G401.6 (cell line): ENCODE measurements at regions not wholly inside any gene's neighbourhood (a gene's known extent, or its start where the extent isn't known, plus 50 kb on each side); places are given as distances from the start of the nearest gene placed in this dataset.
"Not testable (repeated sequence)": the region's sequence is repeated elsewhere in the genome, so short reads cannot be mapped to it uniquely, and the experiment has no call there.

Source experiments
- FAIRE-seq: peaks from 2 replicates; lab custom pipeline; 2012; peaks lifted over from hg19 to GRCh38; lab: Jason Lieb, UNC

DNA sequence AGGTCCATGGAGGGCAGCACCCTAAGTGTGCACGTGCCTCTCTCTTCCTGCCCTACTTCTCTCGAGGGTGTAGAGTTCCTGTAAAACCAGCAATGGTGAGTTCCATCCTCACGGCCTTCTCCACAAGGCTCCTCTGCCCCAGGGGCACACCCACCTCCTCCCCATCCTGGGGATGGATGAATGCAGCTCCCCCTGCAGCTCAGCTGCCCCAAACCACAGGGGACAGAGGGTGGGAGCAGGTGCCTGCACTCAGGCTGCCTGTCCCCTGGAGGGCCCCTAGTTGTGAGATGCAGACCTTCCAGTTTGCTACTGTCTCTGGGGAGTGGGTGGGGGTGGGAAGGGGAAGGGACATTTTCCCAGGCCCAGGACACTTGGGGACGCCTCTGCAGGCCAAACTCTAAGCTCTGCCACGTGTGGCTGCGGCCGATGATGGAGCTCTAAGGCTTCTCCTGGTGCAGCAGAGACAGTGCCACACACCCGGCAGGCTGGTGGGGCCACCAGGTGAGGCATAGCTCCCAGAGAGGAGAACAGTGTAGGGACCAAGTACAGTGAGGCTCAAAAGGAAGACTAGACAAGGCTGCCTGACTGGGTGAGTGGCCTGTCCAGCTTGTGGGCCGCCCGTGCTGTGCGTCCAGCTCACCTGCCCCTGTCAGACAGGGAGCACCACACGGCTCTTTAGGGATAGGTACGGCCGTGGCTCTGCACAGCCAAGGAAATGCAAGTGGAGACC, 540.9 kb downstream of the TBC1D22A start:
- FAIRE-seq, result no peak

DNA sequence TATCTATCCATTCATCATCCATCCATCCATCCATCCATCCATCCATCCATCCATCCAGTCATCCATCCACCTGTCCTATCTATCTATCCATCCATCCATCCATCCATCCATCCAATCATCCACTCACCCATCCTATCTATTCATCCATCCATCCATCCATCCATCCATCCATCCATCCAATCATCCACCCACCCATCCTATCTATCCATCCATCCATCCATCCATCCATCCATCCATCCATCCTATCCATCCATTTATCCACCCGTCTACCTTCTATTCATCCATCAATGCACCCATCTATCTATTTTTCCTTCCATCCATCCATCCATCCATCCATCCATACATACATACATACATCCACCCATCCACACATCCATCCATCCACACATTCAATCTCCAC, 540.1 kb downstream of the TBC1D22A start:
- FAIRE-seq, result not testable (repeated sequence)

DNA sequence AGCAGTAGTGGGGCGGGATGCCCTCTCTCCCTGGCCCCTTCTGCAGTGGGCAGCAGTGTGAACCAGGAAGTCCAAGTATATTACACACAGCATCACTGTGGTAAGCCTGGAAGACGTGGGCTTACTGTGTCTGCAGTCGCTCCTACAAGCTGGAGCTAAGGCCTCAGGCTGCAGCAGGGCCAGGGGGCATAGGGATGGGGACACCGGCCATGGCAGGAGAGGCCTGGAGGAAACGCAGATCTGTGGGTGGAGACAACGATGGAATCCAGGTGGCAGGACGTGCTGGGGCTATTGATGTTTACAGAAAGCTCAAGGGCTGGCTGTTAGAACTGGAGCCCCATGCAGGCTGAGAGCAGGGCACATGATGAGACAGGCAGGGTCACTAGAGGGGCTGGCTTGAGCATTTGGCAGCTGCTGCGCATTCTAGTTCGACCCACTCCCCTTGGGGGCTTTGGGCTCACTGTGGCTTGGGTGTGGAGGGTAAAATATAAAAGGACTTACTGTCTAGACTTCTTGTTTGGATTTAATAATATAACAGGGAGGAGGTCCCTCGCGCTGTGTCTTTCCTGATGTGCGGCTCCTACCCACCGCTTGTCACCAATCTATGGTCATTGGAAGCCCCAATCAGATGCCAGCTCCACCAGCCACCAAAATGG, 539.5 kb downstream of the TBC1D22A start:
- FAIRE-seq, result no peak

DNA sequence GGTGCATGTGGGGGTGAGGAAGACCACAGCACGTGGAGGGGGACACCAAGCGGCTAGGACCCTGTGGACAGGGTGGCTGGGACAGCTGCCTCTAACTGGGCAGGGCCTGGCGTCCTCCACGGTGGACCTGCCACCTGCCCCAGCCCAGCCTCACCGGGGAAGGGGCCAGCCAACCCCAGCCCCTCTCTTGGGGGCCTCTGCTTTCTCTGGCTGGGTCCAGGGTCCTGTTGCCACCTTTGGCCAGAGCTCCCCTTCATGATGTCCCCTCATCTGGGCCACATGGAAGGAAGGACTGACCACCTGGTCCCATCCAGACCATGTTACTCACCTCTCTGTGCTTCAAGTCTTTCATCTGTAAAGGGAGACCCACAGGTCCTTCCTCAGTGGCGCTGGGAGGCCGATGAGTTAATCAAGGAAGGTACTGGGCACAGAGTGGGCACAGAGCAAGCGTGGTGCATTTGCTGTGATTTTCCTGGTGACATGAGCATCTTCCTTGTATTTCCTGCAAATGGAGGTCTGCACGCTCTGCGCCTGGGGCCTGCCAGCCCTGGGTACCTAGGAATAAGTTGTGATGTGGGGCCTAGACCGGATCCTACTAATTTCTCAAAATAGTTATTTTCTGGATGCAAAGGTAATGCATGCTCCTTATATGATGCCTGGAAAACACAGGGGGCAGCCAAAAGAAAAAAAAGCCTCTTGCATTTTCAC, 538.4 kb downstream of the TBC1D22A start:
- FAIRE-seq, result no peak

DNA sequence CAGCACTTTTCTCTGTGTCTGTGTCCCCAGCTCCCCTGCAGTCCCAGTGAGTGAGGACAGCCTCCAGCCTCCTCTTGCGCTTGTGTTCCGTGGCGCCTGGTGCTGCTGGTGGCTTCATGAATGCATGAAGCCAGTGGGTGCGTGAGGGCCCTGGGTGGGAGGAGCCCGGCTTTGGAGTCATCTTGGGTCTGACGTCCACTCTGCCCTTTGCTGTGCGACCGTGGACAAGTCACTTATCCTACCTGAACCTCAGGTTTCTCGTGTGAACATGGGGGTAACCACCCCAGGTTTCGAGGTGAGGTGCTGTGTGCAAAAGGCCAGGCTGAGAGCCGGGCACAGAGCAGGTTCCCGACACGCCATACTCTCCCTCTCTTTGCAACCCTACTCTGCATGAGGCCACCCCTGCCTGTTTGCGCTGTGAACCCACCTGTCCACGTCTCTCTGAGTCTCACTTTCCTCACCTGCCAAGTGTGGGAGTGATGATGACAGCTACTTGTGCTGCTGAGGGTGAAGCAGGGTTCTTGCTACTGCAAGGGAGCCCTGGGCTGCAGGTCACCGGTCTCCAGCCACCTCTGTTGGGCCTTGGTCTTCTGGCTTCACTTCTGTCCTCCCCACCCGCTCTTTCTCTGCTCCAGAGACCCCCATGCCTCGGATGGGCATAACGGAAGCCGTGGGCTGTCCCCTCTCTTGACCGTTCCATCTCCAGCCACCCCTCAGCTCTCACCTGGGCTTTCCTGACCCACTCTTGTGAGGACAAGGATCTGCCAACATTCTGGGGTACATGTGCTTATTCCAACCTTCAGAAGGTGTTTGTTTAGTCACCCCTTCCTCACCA, 537.6 kb downstream of the TBC1D22A start:
- FAIRE-seq, result no peak

DNA sequence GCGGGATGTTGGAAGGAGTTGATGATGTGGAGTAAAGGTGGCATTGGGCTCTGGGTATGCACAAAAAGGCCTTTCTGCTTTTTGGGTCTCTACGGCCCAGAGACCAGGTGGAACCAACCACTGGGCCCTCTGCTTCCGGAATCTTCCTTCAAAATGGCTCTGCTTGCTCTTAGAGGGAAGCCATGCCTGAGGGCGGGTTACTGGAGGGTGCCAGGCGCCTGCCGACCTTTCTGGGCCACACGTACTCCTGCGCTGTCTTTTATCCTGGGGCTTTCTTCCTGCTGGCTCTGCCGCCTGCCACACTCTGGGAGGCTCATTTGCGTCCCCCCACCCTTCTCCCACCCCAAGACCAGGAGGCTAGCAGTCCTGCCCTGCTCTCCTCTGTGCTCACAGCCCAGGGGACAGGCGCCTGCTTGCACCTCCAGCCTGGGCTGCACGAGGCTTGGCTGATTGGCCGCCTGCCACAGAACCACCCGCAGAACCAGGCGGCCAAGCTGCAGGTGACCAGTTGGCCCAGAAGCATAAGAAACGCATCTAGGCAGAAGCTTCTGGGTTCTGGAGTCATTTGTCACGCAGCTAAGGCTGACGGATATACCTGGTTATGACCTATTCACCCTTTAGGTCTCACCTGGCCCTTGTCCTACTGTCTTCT, 536.9 kb downstream of the TBC1D22A start:
- FAIRE-seq, result no peak

DNA sequence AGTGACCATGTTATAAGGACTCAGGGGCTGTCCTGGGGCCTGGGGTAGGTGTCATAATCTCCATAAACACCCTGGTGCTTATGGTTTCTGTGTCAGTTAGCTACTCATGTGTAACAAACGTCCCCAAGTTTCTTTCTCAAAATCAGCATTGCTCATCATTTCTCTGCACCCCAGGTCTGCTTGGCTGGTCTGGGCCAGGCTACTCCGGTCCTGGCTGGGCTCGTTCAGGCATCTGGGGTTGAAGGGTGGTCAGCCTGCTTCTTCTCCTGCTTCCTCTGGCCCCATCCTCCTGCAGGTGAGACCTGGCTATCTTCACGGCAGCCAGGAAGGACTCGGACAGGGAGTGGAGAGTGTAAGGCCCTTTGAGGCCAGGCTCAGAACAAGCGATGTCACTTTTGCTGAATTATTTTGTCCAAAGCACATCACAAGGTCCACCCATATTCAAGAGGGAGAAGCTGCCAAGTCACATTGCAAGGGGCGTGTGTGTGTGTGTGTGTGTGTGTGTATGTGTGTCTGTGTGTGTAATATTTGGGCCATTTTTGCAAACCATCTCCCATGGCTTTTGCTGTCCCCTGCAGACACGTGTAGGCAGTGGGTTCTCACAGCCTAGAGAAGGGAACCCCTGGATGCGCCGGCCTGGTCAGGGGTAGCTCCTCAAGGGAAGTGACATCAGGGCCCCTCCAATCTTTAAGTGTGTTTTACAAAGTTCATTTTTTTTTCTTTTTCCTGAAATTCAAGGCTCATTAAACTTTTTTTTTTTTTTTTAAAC, 535.8 kb downstream of the TBC1D22A start:
- FAIRE-seq, result no peak

DNA sequence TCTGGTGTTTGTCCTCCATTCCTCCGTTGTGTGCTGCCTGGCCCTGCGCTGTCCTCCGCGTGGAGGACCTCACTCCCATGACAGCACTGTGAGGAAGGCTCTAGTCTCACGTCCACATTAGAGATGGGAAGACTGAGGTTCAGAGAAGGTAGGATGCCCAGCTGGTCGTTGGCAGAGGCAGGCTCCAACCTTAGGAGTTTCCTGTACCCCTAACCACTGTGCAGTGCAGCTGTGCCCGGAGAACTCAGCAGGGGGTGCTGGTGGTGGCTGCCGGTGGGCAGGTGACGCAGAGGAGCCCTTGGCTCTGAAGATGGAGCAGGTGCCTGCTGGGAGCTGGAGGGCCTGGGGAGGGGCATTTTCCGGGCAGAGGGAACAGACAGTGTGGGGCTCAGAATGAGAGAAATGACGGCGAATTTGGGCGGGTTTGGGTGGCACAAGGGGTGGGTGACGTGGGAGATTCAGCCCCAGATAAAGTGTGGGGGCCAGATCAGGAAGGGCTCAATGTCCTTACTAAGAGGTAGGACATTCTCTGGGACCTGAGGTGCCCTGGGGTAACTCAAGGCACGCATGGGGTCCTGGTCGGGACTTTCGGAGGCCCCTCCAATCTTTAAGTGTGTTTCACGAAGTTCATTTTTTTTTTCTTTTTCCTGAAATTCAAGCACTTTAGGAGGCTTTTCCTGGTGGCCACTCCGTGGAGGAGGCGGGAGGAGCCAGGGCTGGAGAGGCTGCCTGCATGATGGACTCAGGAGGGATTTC, 535.0 kb downstream of the TBC1D22A start:
- no peak for FAIRE-seq

DNA sequence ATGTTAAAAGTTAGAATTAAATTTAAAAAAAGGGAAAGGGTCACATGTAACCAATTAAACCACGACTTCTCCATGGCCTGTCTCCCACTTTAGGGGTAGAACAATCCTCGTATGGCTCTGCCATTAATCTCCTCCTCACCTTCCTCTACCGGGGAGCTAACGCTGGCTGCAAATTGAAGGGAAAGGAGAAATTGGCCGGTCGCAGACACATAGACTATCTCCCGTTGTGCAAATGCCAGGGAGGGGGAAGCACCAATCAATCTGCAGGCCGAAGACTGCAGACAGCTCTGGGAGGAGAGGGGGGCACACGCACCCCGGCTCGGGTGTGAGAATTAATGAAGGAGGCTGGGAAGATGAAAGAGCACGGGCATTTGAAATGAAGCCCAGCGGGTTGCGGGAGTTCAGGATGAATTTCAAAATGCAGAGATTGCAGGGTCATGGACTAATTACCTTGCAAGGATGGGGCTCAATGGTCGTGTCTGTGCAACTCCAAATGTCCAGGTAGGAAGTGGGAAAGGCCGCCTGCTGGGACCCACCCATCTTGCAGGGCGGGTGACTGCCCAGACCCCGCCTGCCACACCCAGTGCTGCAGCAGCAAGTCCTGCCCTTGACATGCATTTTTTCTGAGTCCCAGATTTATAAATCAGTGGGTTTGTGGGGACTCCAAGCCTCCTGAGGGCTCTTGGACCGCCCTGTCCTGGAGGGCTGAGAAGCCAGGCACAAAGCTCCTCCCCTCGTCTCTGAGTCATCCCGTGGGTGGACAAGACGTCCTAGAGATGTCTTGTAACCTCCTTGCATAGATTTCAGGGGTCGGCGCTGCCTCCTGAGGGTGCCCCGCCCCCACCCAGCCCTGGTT, 534.2 kb downstream of the TBC1D22A start:
- FAIRE-seq, result no peak

DNA sequence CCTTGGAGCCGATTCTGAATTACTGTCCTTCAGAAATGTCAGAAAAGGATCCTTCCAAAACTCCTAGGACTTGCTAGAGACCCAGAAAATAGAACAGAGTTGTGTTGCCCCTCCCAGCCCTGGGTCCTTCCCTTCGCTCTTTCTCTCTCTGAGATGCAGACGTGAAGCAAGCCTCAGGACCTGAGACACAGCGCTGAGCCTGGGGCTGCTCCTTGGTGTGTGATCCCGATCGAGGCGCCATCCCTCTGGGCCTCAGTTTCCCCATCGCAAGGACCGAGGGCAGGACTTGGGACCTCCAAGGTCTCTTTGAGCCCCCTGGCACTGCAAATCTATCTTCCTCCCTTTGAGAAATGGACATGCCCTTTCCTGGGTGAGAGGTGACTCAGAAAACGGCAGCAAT, 533.5 kb downstream of the TBC1D22A start:
- FAIRE-seq, result no peak

DNA sequence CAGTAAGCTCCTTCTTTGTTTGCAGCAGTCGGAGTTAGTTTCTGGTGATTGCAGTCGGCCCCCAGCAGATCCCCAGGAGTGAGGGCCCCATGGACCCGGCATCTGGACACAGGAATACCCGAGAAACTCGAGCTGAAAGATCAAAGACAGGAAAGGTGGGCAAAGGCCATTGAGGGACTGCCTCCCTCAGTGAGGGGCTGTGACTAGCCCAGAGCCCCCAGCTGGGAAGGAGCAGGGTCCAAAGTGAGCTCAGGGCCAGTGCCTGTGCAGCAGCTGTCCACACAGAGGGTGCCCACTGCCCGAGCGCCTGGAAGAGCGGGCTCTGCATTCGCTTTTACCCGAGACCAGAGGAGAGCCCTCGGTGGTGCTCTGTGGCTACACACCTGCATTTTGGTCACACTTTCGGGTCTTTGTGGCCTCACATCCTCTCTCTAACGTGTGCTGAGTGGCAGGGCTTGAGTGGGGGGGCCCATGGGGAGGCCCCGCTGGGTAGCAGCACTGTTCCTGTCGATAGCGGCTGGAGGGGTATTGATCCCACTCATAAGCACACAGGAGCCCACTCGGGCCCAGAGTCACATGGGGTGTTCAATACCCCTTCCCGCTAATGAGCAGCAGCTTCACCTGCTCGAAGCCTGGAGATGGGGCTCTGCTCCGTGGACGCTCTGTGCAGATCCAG, 532.9 kb downstream of the TBC1D22A start:
- FAIRE-seq, result no peak

DNA sequence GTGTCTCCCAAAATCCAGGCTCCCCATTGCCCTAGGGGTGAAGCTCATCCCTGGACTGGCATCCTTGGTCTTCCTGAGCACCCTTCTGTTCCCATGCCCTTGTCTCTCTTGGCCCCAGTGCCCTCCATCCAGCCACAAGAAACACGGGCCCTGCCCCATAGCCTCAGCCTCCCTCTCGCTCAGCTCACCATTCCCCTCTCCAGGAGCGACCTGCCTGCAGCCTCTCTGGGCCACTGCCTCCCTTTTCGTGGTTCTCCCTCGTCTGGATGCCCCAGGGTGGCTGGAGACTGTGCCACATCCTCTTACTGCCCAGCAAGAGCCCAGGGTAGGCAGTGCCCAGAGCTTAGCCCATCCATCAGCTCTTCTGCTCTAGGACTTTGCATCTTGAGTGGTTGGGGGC, 532.1 kb downstream of the TBC1D22A start:
- FAIRE-seq, result no peak

DNA sequence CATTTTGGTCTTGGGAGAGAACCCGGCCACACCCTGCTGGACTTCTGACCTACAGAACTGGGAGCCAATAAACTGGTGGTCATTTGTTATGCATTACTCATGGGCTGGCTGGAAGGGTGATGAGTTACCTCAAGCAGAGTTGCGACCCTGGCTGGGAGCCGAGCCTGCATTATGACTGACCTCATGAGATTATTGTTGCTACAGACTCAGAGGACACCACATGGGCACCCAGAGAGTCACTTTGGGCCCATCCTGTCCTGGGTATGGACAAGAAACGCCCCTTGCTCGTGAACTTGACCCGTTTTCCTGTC, 531.7 kb downstream of the TBC1D22A start:
- no peak for FAIRE-seq

DNA sequence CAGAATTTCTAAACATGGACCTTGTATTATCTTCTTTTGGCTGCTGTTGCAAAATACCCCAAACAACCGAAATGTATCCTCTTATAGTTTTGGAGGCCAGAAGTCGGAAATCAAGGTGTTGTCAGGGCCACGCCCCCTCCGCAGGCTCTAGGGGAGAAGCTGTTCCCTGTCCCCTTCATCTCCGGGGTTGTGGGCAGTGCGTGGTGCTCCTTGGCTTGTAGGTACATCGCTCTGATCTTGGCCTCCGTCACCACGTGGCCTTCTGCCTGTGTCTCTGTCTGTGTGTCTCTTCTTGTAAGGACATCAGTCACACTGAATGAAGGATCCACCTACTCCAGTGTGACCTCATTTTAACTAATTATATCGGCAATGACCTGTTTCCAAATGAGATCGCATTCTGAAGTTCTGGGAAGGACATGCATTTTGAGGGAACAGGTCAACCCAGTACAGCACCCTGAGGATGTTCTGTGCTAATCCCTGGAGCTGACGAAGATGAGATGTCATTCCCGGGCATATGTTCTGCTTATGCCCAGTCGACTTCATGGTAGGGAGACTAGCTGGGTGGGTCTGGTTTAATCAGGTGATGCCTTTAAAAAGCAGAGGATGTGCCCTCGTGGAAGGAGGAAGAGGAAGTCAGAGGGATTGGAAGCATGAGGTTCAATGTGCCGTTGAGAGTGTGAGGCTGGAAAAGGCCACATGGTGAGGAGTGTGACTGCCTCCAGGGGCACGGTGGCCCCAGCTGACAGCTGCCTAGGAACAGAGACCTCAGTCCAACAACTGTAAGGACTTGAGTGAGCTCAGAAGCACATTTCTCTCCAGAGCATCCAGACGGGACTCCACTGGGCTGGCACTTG, 531.1 kb downstream of the TBC1D22A start:
- FAIRE-seq, result no peak

DNA sequence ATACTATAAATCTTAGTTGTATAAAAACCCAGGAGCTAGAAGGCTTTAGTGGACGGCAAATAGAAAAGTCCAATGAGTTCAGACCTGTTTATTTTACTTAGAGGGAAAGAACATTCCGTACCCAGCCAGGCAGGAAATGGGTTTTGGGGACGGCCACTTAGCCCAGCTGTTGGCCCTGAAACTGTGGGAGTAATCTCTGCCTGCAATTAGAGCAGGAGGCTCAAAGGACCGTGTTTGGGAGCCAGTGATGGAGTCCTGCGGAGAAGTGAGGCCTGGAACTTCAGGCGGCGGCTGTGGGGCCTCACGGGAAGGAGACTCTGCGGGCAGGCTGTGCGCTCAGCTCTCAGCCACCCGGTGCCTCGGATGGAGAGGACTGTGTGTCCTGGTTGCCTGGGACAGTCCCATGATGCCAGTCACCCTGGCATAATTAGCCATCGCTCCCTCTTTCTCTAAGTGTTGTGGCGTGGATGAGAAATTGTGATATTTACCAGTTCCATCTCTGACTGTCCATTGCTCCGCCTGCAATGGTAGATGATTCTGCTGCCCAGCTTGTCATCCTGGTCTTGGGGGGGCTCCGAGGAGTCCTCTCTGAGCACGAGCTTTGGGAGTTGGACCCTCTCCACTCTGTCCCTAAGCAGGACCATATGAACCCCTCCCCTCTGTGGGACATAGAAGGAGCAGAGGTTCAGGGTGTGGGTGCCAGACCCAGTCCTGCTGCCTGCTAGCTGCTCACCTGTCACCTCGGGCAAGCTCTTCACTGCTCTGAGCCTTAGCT, 530.3 kb downstream of the TBC1D22A start:
- no peak for FAIRE-seq

DNA sequence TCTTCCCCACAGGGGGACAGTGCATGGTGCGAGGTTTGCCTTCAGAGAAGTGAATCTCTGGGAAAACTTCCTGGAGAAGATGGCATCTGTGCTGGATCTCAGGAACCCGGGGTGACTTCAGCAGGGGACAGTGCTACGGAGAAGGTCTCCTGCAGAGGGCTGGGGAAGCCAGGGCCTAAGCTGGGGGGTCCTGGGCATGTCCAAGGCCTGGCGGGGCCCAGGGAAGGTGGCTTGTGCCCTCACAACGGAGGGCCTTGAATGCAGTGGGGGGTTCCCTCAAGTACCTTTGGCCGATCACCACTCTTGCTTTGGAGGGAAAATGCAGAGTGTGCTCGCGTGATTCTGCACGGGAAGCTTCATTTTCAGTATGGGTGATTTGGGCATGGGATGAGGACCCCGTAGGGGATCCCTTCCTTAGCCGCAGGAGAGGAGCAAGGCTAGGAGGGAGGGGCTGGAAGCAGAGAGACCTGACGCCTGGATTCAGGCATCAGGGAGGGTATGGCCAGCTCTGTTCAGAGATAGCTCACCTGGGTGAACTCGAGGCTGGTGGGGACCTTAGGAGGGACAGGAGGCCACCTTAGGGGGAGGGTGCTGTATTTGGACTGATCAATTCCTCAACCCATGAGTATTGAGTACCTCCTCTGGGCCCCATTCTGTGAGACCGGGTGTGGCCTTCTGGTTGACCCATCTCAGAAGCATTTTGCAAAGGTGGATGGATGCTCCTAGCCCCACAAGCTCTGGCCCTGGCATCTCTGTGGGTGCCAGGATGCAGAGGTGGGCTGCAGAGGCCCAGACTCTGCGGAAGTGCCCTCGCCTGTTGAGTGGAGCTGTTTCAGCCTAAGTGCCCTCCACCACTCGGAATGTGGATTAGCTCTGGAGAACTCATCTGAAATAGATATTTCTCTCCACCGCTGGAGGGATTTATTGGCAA, 529.4 kb downstream of the TBC1D22A start:
- no peak for FAIRE-seq
